A549 (cell line): ENCODE measurements at regions not wholly inside any gene's neighbourhood (a gene's known extent, or its start where the extent isn't known, plus 50 kb on each side); places are given as distances from the start of the nearest gene placed in this dataset.

ENCODE experiments used
- CHD4 ChIP-seq: fragments of 200-600 bp; sonication (generic); IDR thresholded peaks from 2 replicates; pipeline ENCODE4 v1.6.1; 2016; ENCODE audit warnings: antibody characterized with exemption, mild to moderate bottlenecking, borderline replicate concordance
- MYC ChIP-seq: IDR thresholded peaks from 2 replicates; pipeline ENCODE4 v1.6.1; 2012; ENCODE audit warnings: mild to moderate bottlenecking, inconsistent platforms, low read length, improper control_type of control experiment, borderline replicate concordance
- RAD21 ChIP-seq, 2 experiments: fragments of >200 bp in 1 of 2; sonication (Bioruptor Twin) in 1 of 2; formaldehyde crosslinking in 1 of 2; IDR thresholded peaks in 1 of 2; conservative IDR thresholded peaks in 1 of 2; 2 replicates in 1 of 2; 3 replicates in 1 of 2; pipeline ENCODE4 v1.6.1; 2012 to 2018; ENCODE audit warnings: inconsistent platforms in 1 of 2
- RCOR1 ChIP-seq: fragments of 150-350 bp; IDR thresholded peaks from 2 replicates; pipeline ENCODE4 v1.6.1; 2014; ENCODE audit warnings: antibody characterized with exemption, low read length, low read depth
- RFX5 ChIP-seq: fragments of 450-650 bp; IDR thresholded peaks from 2 replicates; pipeline ENCODE4 v1.7.1; 2014; ENCODE audit warnings: antibody characterized with exemption, mild to moderate bottlenecking, moderate library complexity
- RNF2 ChIP-seq: fragments of 200-600 bp; sonication (generic); IDR thresholded peaks from 2 replicates; pipeline ENCODE4 v1.6.1; 2016; ENCODE audit warnings: low read depth, mild to moderate bottlenecking, antibody characterized with exemption, moderate library complexity, borderline replicate concordance
- ZC3H11A ChIP-seq: fragments of 450-650 bp; IDR thresholded peaks from 2 replicates; pipeline ENCODE4 v1.6.1; 2014; ENCODE audit warnings: antibody characterized with exemption, mild to moderate bottlenecking
- ZFP36 ChIP-seq: fragments of 450-650 bp; IDR thresholded peaks from 2 replicates; pipeline ENCODE4 v1.6.1; 2014; ENCODE audit warnings: borderline replicate concordance; ENCODE audit not compliant: partially characterized antibody
- TF ChIP-seq, protein P1 (sequence below): fragments of >200 bp; sonication (Bioruptor Twin); formaldehyde crosslinking; IDR thresholded peaks from 3 replicates; pipeline ENCODE4 v1.5.1; 2016
- TF ChIP-seq, protein P2 (sequence below): fragments of 450-650 bp; IDR thresholded peaks from 2 replicates; pipeline ENCODE4 v1.6.1; 2014; ENCODE audit warnings: antibody characterized with exemption

DNA sequence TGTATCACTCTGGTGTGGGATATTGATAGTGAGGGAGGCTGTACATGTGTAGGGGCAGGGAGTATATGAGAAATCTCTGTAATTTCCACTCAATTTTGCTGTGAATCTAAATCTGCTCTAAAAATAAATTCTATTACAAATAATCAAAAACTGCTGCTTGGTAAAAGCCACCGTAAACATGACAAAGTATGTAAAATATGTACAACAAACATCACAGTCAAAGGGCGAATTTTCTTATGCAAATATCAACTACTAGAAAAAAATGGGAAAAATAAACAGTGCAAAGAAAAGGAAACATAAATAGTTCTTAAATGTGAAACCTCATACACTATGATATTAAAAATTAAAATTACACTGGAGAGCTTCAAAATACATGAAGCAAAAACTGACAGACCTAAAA lies 105.1 kb upstream of the DCLK2 start:
- TF ChIP-seq RFX5: no peak
- no peak for TF ChIP-seq CHD4
- no peak for TF ChIP-seq ZFP36
- TF ChIP-seq, protein P1, sequence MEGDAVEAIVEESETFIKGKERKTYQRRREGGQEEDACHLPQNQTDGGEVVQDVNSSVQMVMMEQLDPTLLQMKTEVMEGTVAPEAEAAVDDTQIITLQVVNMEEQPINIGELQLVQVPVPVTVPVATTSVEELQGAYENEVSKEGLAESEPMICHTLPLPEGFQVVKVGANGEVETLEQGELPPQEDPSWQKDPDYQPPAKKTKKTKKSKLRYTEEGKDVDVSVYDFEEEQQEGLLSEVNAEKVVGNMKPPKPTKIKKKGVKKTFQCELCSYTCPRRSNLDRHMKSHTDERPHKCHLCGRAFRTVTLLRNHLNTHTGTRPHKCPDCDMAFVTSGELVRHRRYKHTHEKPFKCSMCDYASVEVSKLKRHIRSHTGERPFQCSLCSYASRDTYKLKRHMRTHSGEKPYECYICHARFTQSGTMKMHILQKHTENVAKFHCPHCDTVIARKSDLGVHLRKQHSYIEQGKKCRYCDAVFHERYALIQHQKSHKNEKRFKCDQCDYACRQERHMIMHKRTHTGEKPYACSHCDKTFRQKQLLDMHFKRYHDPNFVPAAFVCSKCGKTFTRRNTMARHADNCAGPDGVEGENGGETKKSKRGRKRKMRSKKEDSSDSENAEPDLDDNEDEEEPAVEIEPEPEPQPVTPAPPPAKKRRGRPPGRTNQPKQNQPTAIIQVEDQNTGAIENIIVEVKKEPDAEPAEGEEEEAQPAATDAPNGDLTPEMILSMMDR: no peak
- TF ChIP-seq RCOR1: no peak
- TF ChIP-seq, protein P2, sequence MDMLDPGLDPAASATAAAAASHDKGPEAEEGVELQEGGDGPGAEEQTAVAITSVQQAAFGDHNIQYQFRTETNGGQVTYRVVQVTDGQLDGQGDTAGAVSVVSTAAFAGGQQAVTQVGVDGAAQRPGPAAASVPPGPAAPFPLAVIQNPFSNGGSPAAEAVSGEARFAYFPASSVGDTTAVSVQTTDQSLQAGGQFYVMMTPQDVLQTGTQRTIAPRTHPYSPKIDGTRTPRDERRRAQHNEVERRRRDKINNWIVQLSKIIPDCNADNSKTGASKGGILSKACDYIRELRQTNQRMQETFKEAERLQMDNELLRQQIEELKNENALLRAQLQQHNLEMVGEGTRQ: no peak
- TF ChIP-seq RAD21 (conservative IDR thresholded peaks at IDR 0.05 in 1 of 2, IDR thresholded peaks at IDR 0.05 in 1 of 2): no peak
- no peak for TF ChIP-seq MYC
- TF ChIP-seq ZC3H11A: no peak
- no peak for TF ChIP-seq RNF2
